HG03442 (cell line): ENCODE measurements at regions not wholly inside any gene's neighbourhood (a gene's known extent, or its start where the extent isn't known, plus 50 kb on each side); places are given as distances from the start of the nearest gene placed in this dataset.
"Not testable (repeated sequence)": the region's sequence is repeated elsewhere in the genome, so short reads cannot be mapped to it uniquely, and the experiment has no call there.

Experiments
- ATAC-seq: cut with Tn5 transposase; IDR thresholded peaks from one replicate; pipeline ENCODE4 v1.9.1; 2021; ENCODE audit warnings: mild to moderate bottlenecking, moderate library complexity; ENCODE audit not compliant: unreplicated experiment

DNA sequence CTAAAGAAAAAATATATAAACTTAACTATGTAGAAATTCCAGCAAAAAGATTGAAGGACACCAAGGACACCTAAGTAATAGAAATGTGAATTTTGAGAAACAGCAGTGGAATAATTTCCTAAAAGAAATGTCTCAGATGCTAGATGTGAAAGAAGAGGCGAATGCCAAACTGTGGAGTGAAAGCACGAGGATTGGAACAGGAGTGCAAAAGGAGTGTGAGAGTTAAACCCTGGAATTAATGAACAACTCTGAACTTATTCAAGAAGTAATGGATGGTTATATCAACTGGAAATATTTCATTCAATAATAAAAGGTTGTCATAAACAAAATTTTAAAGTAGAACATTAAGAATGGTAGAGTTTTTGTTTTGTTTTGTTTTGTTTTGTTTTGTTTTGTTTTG, 78.5 kb upstream of the SGIP1 start:
- ATAC-seq: no peak

DNA sequence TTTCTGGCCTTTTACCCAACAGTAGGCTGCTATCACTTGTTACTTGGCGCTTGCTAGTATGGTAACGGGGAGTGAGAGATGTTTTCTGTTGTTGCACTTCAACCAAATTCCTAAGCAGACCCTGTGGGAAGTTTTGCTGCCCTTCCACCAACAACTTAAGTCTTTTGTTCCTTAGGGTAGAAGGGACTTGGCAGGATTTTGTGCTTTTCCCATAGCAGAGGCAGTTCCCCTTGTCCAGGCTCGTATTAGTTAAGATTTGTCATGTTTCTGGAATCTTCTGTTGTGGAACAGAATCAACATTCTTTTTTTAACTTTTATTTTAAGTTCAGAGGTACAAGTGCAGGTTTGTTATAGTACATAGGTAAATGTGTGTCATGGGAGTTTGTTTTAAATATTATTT, 73.2 kb upstream of the SGIP1 start:
- ATAC-seq: no peak

DNA sequence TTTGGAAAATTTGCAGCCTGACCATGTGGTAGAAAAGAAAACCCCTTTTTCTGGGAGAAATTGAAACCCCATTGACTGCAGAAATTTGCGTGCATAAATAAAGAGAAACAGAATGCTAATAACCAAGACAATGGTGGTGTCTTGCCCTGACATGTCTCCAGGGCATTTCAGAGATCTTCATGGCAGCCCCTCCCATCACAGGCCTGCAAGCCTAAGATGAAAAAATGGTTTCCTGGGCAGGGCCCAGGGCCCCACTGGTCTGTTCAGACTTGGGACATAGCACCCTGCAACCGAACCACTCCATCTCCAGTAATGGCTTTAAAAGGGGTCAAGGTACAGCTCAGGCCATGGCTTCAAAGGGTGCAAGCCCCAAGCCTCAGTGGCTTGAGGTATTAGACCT, 71.6 kb upstream of the SGIP1 start:
- ATAC-seq: no peak

DNA sequence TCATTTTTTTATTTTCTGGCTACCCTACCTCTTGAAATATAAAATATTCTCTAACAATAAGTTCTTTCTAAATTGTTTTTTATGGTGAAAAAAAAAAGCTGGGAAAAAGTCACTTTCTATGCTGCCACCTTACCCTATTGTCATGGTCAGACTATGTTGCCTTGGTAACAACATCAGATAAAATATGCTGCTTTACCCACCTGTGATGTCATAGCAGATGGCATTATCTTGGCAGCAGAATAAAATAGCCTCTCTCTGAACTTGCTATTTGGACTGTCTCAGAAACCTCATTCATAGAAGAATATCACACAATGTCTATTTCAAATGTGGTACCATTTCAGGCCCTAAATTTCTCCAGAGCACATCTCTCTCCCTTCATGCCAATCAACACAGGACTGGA, 69.6 kb upstream of the SGIP1 start:
- ATAC-seq: no peak

GRCh38 chr1:66464802-66465201, 69.2 kb upstream of the SGIP1 start:
- ATAC-seq: no peak

DNA sequence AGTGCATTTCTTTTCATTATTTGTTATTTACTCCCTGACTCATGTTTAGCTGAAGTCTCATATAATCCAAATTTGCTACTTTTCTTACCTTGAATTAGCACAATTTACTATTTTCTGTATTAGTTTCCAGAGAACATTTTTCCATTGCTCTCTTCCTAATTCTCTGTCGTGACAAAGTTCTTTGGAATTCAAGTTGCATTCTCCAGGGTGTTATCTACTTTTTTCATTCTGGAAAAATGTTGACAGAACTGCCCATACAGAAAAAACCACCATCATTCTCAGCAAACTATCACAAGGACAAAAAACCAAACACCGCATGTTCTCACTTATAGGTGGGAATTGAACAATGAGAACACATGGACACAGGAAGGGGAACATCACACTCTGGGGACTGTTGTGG, 67.3 kb upstream of the SGIP1 start:
- not testable (repeated sequence) for ATAC-seq

DNA sequence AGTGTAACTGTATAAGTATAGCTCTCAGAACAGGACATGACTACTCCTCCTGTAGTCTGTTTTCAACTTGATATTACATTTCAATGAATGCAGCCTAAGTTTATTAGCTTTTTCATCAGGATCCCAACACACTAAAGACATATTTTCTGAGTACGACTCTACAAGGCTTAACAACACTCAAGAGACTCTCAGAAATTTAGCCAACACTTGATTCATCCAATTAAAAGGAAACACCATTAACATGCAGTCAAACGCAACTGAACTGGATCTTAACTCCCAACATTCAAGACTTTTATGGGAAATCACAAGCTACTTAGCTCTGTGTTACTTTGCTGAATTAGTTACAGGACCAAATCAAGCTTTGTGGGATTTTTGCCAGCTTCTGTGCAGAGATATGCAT, 65.2 kb upstream of the SGIP1 start:
- ATAC-seq: no peak

DNA sequence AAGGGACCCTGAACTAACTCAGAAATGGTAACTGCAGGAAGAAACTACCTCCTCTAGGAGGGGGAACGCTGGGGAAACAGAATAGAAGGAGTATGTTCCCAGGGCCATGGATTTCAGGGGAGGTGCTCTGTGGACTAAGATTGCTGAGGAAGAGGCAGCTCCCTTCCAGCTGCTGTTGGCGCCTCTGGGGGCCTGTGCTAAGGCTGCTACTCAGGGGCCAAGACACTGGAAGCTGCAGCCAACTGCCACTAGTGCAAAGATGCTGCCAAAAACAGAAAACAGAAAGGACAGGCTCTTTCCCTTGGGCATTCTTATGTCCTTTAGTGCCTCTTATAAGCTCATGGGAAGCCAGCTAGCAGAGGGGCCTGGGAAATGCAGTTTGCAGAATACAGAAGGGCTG, 58.0 kb upstream of the SGIP1 start:
- no peak for ATAC-seq

DNA sequence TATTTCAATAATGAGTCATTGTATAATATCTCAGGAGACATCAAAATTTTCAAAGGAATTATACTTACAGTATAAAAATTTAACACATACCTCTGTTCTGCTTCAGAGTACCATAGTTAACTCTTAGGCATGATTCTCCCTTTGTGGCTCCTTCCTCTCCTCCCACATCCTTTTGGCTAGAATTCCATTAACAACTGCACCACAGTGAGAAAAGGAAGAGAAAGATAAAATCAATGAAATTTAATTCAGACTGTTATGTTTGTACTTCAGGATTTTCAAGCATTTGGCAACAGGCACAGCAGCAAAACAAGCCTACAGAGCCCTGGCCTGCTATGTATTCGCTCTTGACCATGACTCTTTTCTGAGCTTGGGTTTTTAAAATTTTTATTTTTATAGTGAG, 57.2 kb upstream of the SGIP1 start:
- ATAC-seq: no peak

DNA sequence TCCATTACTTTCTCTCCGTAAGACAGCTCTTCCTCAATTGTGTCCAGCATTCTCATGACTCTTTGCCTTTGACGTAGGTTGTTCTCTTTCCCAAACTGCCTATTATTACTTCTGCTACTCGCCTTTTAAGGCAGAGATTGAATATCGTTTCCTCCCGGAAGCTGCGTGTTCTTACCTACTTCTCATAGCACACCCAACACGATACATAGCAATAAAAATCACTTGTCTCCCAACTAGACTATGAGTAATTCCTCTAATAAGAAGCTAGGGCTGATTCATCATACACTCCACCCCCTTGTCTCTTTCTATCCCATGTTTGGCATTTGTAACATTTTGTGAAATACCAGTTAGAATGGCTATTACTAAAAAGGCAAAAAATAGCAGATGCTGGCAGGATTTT, 55.8 kb upstream of the SGIP1 start:
- no peak for ATAC-seq

DNA sequence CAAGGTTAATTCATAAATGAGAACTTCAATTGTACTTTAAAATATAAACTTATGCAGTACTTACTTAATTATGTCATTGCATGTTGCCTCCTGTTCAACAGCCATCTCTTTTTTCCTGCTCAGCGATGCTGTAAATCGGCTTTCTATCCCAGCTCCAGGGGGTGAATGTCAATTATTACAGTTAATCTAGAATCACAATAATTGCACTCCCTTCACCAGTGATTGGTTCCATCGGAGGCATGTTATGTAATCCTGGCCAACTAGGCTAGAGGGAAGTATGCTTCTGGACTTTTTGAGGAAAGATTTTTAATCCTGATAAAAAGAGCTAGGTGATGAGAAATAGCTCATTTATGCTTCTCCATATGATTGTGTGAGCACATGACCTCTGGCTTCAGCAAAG, 53.8 kb upstream of the SGIP1 start:
- ATAC-seq: no peak

DNA sequence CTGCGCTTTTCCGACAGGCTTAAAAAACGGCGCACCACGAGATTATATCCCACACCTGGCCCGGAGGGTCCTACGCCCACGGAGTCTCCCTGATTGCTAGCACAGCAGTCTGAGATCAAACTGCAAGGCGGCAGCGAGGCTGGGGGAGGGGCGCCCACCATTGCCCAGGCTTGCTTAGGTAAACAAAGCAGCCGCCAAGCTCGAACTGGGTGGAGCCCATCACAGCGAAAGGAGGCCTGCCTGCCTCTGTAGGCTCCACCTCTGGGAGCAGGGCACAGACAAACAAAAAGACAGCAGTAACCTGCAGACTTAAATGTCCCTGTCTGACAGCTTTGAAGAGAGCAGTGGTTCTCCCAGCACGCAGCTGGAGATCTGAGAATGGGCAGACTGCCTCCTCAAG, 52.7 kb upstream of the SGIP1 start:
- not testable (repeated sequence) for ATAC-seq
